Amniotic epithelial cell (primary cell): ENCODE measurements at regions not wholly inside any gene's neighbourhood (a gene's known extent, or its start where the extent isn't known, plus 50 kb on each side); places are given as distances from the start of the nearest gene placed in this dataset.

Source experiments
- DNase-seq: peaks from one replicate; pipeline ENCODE4 v3.0.0-alpha.2; 2010; ENCODE audit warnings: low read depth

DNA sequence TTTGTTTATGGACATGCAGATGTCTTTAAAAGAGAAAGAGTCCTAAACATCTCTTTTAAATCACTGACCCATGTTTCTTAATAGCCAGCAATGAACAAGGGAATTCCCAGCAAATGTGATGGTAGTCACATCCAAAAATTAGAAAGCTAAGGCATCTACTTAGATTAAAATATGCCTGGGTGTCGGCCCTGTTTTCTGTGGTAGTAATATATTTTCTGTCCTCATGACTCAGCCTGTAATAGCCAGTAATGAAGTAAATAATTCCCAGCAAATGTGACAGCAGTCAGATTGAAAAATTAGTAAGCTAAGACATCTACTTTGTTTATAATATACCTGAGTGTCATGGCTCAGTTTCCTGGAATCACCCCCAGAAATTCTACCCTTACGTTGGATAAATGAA lies 60.6 kb upstream of the MYRIP start:
- no peak for DNase-seq

DNA sequence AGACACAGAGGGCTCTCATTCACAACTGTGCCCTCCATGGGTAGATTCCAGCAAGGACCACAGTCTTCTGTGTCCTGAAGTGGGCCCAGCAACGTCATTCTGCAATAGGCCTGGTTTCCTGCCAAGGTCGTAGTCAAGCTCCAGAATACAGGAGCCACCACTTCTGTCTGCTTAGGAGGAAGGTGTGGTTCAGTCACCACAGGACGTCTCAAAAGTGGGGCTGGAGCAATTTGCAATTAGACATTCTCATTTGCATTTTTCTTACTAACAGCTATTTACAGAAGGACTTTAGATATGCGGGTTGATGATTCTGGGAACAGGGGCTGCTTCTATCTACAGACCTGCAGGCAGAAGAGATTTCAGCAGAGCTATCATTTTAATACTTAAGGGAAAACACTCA lies 58.7 kb upstream of the MYRIP start:
- no peak for DNase-seq

- DNase-seq = no peak
Observed at GRCh38 chr3:39751286-39751685, 58.1 kb upstream of the MYRIP start.

- DNase-seq = no peak
Observed at GRCh38 chr3:39752019-39752637, 57.3 kb upstream of the MYRIP start.

GRCh38 chr3:39752751-39753150 lies 56.7 kb upstream of the MYRIP start:
- no peak for DNase-seq

GRCh38 chr3:39753391-39753790 lies 56.0 kb upstream of the MYRIP start:
- DNase-seq = no peak

- no peak for DNase-seq
Observed at GRCh38 chr3:39754549-39754948, 54.9 kb upstream of the MYRIP start.

DNA sequence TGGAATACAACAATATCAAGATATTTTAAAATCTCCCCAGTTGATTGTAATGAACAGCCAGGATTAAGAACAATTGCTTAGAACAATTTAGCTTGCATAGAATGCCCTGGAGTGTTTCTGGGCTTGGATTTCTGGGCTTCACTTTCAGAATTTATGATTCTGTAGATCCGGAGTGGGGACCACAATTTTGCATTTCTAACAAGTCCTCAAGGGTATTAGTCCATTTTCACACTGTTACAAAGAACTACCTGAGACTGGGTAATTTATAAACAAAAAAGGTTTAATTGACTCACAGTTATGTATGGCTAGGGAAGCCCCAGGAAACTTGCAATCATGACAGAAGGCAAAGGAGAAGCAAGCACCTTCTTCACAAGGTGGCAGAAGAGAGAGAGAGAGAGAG lies 54.3 kb upstream of the MYRIP start:
- DNase-seq = no peak

DNA sequence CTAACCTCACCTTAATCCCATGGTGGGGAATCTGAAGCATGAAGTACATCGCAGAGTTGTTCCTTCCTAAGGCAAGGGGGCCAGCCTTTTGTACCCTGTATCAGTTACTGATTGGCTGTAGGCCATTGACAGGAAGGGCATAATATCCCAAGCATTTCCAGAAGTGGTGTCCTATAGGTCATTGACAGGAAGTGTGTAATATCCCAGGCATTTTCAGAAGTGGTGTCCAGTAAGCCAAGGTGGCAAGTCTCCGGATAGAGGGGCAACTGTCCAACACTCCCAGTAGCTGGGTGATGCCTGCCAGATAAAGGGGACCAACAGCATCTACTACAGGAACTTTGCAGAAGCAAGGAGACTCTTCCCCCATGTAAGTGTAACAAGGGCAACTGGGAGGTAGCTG lies 52.1 kb upstream of the MYRIP start:
- no peak for DNase-seq
